A549 (cell line): ENCODE measurements at regions not wholly inside any gene's neighbourhood (a gene's known extent, or its start where the extent isn't known, plus 50 kb on each side); places are given as distances from the start of the nearest gene placed in this dataset.

Source experiments
- ATAC-seq, 2 experiments: fragments of 200-7000 bp in 1 of 2; fragments of >200 bp in 1 of 2; cut with Nextera tagmentation in 1 of 2; cut with Tn5 transposase in 1 of 2; 3 replicates each; pipeline versions ENCODE4 v1.8.0 to v1.9.1; 2018 to 2020; ENCODE audit warnings: mild to moderate bottlenecking in 1 of 2, moderate library complexity in 1 of 2
- CTCF ChIA-PET: fragments of 300-600 bp; sonication (Branson Sonifier 250); formaldehyde crosslinking; extraction: SDS; loops from one replicate; lab custom pipeline; 2021; ENCODE audit warnings: antibody characterized with exemption, inconsistent platforms; lab: Yijun Ruan, JAX
- POLR2A ChIA-PET: fragments of 350-600 bp; formaldehyde crosslinking; extraction: SDS; loops from one replicate; lab custom pipeline; 2021; ENCODE audit warnings: antibody characterized with exemption, inconsistent platforms; lab: Yijun Ruan, JAX
- DNase-seq, 2 experiments: peaks; one replicate each; pipeline versions ENCODE4 v3.0.0 to v3.0.0-alpha.2; 2011 to 2016; ENCODE audit warnings: low read depth in 1 of 2, low spot score in 1 of 2
- FAIRE-seq: peaks from 2 replicates; lab custom pipeline; 2011; peaks lifted over from hg19 to GRCh38; lab: Jason Lieb, UNC
- H3K27ac ChIP-seq, 2 experiments: fragments of >200 bp; sonication (Bioruptor Twin); formaldehyde crosslinking; 3 replicates each; pipeline ENCODE4 v1.5.1; 2016 to 2017
- H3K4me1 ChIP-seq: fragments of >200 bp; sonication (Bioruptor Twin); formaldehyde crosslinking; 3 replicates; pipeline ENCODE4 v1.6.1; 2016
- H3K4me2 ChIP-seq: fragments of >200 bp; sonication (Bioruptor Twin); formaldehyde crosslinking; 3 replicates; pipeline ENCODE4 v1.6.1; 2016
- H3K4me3 ChIP-seq: fragments of >200 bp; sonication (Bioruptor Twin); formaldehyde crosslinking; 3 replicates; pipeline ENCODE4 v1.5.1; 2016
- H3K9me3 ChIP-seq: fragments of >200 bp; sonication (Bioruptor Twin); formaldehyde crosslinking; 3 replicates; pipeline ENCODE4 v1.6.1; 2016
- BHLHE40 ChIP-seq: IDR thresholded peaks from 2 replicates; pipeline ENCODE4 v1.6.1; 2012; ENCODE audit warnings: low read depth, low read length, inconsistent platforms
- CBX8 ChIP-seq: fragments of 200-600 bp; sonication (generic); IDR thresholded peaks from 2 replicates; pipeline ENCODE4 v1.6.1; 2016
- CEBPB ChIP-seq, 2 experiments: fragments of >200 bp in 1 of 2; sonication (Bioruptor Twin) in 1 of 2; formaldehyde crosslinking in 1 of 2; IDR thresholded peaks; 2 replicates each; pipeline ENCODE4 v1.6.1; 2012 to 2016
- CHD4 ChIP-seq: fragments of 200-600 bp; sonication (generic); IDR thresholded peaks from 2 replicates; pipeline ENCODE4 v1.6.1; 2016; ENCODE audit warnings: antibody characterized with exemption, mild to moderate bottlenecking, borderline replicate concordance
- EHMT2 ChIP-seq: fragments of 200-600 bp; sonication (generic); IDR thresholded peaks from 2 replicates; pipeline ENCODE4 v1.6.1; 2016; ENCODE audit warnings: antibody characterized with exemption, low read depth, mild to moderate bottlenecking, moderate library complexity
- FOSL2 ChIP-seq, 2 experiments: fragments of 450-650 bp in 1 of 2; fragments of >200 bp in 1 of 2; sonication (Bioruptor Twin) in 1 of 2; formaldehyde crosslinking; IDR thresholded peaks; 2 replicates each; pipeline versions ENCODE4 v1.5.0 to v1.6.1; 2016 to 2020; ENCODE audit warnings: mild to moderate bottlenecking in 1 of 2, moderate library complexity in 1 of 2
- HDAC2 ChIP-seq: fragments of 200-600 bp; sonication (generic); IDR thresholded peaks from 2 replicates; pipeline ENCODE4 v1.6.1; 2016
- HOXA7 ChIP-seq: fragments of 250-450 bp; sonication (Bioruptor Pico); IDR thresholded peaks from 2 replicates; pipeline ENCODE4 v1.5.0; 2020; ENCODE audit warnings: mild to moderate bottlenecking, moderate library complexity
- HOXB13 ChIP-seq: fragments of 250-450 bp; sonication (Bioruptor Pico); IDR thresholded peaks from 2 replicates; pipeline ENCODE4 v1.5.0; 2020; ENCODE audit warnings: low read depth, mild to moderate bottlenecking, moderate library complexity
- JUNB ChIP-seq: fragments of >200 bp; sonication (Bioruptor Twin); formaldehyde crosslinking; IDR thresholded peaks from 2 replicates; pipeline ENCODE4 v1.6.1; 2016
- MAZ ChIP-seq: fragments of 150-350 bp; IDR thresholded peaks from 2 replicates; pipeline ENCODE4 v1.6.1; 2014; ENCODE audit warnings: antibody characterized with exemption, low read depth, low read length, borderline replicate concordance
- PHF8 ChIP-seq: fragments of 200-600 bp; sonication (generic); IDR thresholded peaks from 2 replicates; pipeline ENCODE4 v1.6.1; 2016; ENCODE audit warnings: low read depth, mild to moderate bottlenecking, antibody characterized with exemption, moderate library complexity, borderline replicate concordance
- POLR2A ChIP-seq: IDR thresholded peaks from 2 replicates; pipeline ENCODE4 v1.6.1; 2012; ENCODE audit warnings: mild to moderate bottlenecking, low read length
- POLR2AphosphoS2 ChIP-seq: conservative IDR thresholded peaks from 2 replicates; pipeline ENCODE4 v1.6.1; 2012; ENCODE audit warnings: low read length, improper control_type of control experiment, inconsistent platforms
- RAD21 ChIP-seq, 2 experiments: fragments of >200 bp in 1 of 2; sonication (Bioruptor Twin) in 1 of 2; formaldehyde crosslinking in 1 of 2; IDR thresholded peaks in 1 of 2; conservative IDR thresholded peaks in 1 of 2; 2 replicates in 1 of 2; 3 replicates in 1 of 2; pipeline ENCODE4 v1.6.1; 2012 to 2018; ENCODE audit warnings: inconsistent platforms in 1 of 2
- RARB ChIP-seq: fragments of 250-450 bp; sonication (Bioruptor Pico); IDR thresholded peaks from 2 replicates; pipeline ENCODE4 v1.8.0; 2021; ENCODE audit warnings: mild to moderate bottlenecking, moderate library complexity
- RCOR1 ChIP-seq: fragments of 150-350 bp; IDR thresholded peaks from 2 replicates; pipeline ENCODE4 v1.6.1; 2014; ENCODE audit warnings: antibody characterized with exemption, low read length, low read depth
- SREBF2 ChIP-seq: fragments of 450-650 bp; IDR thresholded peaks from 2 replicates; pipeline ENCODE4 v1.6.1; 2014; ENCODE audit warnings: mild to moderate bottlenecking, moderate library complexity
- TP53 ChIP-seq: fragments of 250-450 bp; sonication (Bioruptor Pico); IDR thresholded peaks from 2 replicates; pipeline ENCODE4 v1.5.0; 2021; ENCODE audit warnings: mild to moderate bottlenecking, moderate library complexity
- ZNF302 ChIP-seq: fragments of 250-450 bp; sonication (Bioruptor Pico); IDR thresholded peaks from 2 replicates; pipeline ENCODE4 v1.9.0; 2021; ENCODE audit warnings: inconsistent platforms, mild to moderate bottlenecking, moderate library complexity
- WGBS: methylation state at CpG from one replicate; pipeline ENCODE4 v1.1.6; 2017; ENCODE audit errors: missing lambda C conversion rate; 5-methylcytosine and 5-hydroxymethylcytosine counted together
- TF ChIP-seq, protein P1 (sequence below): fragments of >200 bp; sonication (Bioruptor Twin); formaldehyde crosslinking; IDR thresholded peaks from 3 replicates; pipeline ENCODE4 v1.6.1; 2016
- TF ChIP-seq, protein P2 (sequence below): fragments of 250-450 bp; sonication (Bioruptor Pico); IDR thresholded peaks from 2 replicates; pipeline ENCODE4 v1.5.0; 2020; ENCODE audit warnings: low read depth, mild to moderate bottlenecking, moderate library complexity
- TF ChIP-seq, protein P3 (sequence below): fragments of 200-600 bp; sonication (generic); IDR thresholded peaks from 2 replicates; pipeline ENCODE4 v1.6.1; 2016; ENCODE audit warnings: antibody characterized with exemption, mild to moderate bottlenecking, moderate library complexity

DNA sequence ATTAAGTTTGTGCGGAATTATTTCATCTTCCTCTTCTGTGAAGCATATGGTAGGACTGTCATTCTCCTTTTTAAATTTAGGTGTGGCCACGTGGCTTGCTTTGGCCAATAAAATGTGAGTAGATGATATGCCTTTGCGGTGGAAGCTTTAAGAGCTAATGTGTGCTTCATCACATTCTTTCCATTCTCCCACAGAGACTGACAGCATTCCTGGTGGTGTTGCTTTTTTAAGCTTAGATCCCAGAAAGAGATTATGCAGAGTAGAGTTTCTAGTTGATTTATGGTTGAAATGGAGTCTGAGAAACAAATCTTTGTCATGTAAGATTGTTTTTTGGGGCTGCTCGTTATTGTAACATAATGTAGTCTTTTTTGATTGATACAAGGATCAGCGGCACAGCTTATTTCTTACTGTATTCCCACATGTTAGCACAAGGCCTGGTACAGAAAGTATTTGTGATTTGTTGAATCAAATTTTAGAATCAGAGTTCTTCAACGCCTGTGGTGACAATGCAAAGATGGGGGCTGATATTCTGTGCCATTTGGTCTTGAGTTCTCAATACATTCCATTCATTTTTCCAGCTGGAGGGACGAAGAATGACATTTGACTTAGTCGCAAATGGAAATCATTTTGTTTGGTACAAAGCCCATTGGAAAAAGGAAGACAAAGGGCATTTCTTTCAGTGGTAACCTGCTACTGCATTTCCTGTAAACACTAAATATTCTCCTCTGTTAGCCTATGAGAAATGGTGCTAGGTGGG, 209.9 kb upstream of the VLDLR start (continued):
- TF ChIP-seq HDAC2: no peak
- TF ChIP-seq CBX8: no peak
- TF ChIP-seq BHLHE40: no peak
- TF ChIP-seq SREBF2: no peak
- TF ChIP-seq RCOR1: no peak

DNA sequence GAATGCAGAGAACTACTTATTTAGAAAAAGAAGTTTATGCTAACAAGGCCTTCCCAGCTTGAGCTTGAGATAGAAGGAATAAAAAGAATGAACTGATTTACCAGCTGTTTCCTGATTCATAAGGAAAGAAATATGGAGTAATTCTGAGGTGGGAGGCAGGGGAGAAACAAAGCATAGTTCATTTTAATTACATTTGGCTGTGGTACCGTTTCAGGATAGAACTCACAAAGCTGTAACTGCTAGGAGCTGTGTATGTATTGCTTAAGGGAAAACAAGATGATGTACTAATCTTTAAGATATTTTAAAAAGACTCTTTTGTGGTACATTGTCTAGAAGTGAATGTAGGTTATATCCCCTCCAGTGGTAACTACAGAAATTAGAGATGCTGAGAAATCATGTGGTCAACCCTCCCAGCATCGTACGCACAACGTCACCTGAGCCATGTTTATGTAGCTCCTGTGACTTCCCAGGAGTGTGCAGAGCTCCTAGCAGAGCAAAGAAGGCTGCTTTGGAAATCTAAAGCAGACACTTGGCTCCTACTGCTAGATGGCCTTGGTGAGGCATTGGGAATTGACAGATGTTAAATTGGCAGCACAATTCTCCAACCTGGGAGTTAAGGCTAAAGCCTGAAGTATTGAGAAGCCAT, 208.3 kb upstream of the VLDLR start:
- no peak for ATAC-seq
- Histone ChIP-seq H3K4me1 (no peaks in the 10 kb centered on the region), H3K9me3 (no peaks in the 10 kb centered on the region), H3K4me3 (no peak overlapping the region), H3K4me2 (no peak overlapping the region), H3K27ac (no peak overlapping the region)
- CTCF ChIA-PET: no interaction called here
- no peak for DNase-seq
- FAIRE-seq: no peak
- POLR2A ChIA-PET: no interaction called here
- WGBS: 55% methylated on average over 3 of the region's 4 CpGs
- TF ChIP-seq JUNB (no peak), RARB (CRISPR knock-in tag) (no peak), FOSL2 (IDR thresholded peaks at IDR 0.05) (no peak), FOSL2 (CRISPR knock-in tag; IDR thresholded peaks at IDR 0.05) (no peak), POLR2A (no peak), HOXB13 (CRISPR knock-in tag) (no peak), RCOR1 (no peak), ZNF302 (CRISPR knock-in tag) (no peak), MAZ (no peak), HOXA7 (no peak), TP53 (CRISPR knock-in tag) (no peak), EHMT2 (no peak), CHD4 (no peak), CEBPB (IDR thresholded peaks at IDR 0.05) (no peak), PHF8 (no peak), POLR2AphosphoS2 (no peak), RAD21 (conservative IDR thresholded peaks at IDR 0.05 in 1 of 2, IDR thresholded peaks at IDR 0.05 in 1 of 2) (no peak)
- TF ChIP-seq, protein P1, sequence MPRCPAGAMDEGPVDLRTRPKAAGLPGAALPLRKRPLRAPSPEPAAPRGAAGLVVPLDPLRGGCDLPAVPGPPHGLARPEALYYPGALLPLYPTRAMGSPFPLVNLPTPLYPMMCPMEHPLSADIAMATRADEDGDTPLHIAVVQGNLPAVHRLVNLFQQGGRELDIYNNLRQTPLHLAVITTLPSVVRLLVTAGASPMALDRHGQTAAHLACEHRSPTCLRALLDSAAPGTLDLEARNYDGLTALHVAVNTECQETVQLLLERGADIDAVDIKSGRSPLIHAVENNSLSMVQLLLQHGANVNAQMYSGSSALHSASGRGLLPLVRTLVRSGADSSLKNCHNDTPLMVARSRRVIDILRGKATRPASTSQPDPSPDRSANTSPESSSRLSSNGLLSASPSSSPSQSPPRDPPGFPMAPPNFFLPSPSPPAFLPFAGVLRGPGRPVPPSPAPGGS: no peak
- TF ChIP-seq, protein P2, sequence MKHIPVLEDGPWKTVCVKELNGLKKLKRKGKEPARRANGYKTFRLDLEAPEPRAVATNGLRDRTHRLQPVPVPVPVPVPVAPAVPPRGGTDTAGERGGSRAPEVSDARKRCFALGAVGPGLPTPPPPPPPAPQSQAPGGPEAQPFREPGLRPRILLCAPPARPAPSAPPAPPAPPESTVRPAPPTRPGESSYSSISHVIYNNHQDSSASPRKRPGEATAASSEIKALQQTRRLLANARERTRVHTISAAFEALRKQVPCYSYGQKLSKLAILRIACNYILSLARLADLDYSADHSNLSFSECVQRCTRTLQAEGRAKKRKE: no peak
- TF ChIP-seq, protein P3, sequence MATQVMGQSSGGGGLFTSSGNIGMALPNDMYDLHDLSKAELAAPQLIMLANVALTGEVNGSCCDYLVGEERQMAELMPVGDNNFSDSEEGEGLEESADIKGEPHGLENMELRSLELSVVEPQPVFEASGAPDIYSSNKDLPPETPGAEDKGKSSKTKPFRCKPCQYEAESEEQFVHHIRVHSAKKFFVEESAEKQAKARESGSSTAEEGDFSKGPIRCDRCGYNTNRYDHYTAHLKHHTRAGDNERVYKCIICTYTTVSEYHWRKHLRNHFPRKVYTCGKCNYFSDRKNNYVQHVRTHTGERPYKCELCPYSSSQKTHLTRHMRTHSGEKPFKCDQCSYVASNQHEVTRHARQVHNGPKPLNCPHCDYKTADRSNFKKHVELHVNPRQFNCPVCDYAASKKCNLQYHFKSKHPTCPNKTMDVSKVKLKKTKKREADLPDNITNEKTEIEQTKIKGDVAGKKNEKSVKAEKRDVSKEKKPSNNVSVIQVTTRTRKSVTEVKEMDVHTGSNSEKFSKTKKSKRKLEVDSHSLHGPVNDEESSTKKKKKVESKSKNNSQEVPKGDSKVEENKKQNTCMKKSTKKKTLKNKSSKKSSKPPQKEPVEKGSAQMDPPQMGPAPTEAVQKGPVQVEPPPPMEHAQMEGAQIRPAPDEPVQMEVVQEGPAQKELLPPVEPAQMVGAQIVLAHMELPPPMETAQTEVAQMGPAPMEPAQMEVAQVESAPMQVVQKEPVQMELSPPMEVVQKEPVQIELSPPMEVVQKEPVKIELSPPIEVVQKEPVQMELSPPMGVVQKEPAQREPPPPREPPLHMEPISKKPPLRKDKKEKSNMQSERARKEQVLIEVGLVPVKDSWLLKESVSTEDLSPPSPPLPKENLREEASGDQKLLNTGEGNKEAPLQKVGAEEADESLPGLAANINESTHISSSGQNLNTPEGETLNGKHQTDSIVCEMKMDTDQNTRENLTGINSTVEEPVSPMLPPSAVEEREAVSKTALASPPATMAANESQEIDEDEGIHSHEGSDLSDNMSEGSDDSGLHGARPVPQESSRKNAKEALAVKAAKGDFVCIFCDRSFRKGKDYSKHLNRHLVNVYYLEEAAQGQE: no peak
